GM19328 (cell line): ENCODE measurements at regions not wholly inside any gene's neighbourhood (a gene's known extent, or its start where the extent isn't known, plus 50 kb on each side); places are given as distances from the start of the nearest gene placed in this dataset.
"Not testable (repeated sequence)": the region's sequence is repeated elsewhere in the genome, so short reads cannot be mapped to it uniquely, and the experiment has no call there.

Source experiments
- ATAC-seq: cut with Tn5 transposase; IDR thresholded peaks from one replicate; pipeline ENCODE4 v1.9.1; 2021; ENCODE audit warnings: mild to moderate bottlenecking, moderate library complexity; ENCODE audit not compliant: unreplicated experiment

DNA sequence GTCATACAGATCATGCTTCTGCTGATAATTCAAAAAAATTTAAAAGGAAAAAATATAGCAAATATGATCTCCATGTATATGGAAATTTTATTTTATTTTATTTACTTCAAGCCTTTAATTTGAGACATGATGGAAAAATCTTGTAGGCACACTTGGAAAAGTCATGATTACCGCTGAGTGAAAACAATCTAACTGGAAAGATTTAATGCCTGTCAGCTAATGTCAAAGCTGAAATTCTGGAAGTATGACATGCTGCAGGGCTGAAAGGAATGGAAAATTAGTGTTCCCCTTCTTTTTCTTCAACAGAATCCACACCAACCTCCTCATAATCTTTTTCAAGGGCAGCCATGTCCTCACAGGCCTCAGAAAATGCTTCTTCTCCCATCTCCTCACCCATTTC is 58.2 kb downstream of the RPRM start:
- ATAC-seq: no peak

DNA sequence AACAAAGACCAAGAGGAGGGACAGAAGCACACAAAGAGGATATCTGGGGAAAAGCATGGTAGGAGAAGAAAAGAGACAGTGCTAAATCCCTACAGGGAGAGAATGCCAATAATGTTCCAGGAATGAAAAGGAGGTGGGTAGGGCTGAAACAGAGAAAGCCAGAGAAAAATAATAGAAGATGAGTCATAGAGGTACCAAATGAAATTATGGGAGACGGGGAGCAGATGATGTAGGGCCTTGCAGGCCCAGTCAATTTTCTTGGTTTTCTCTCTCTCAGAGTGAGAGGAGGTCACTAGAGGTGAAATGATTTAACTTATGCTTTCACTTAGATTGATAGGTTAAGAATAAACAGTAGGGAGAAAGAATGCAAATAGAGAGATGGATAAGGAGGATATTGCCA is 61.5 kb downstream of the RPRM start:
- no peak for ATAC-seq

DNA sequence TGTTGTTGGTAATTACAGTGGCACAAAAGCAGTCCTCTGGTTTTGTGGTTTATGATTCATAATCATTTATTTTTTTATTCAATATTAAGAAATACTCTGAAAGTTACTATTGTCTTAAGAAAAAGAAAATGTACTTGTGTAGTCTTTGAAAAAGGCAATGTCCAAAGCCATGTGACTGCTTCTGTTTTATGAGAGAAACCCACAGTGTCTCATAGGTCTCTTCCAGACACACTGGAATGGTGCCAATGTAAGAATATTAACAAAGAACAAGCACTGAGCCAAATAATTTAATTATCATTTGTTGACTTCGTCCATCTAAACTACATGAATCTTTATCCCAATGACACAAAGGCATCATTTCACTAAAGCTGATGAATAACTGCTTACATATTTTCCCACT is 62.5 kb downstream of the RPRM start:
- ATAC-seq: no peak

DNA sequence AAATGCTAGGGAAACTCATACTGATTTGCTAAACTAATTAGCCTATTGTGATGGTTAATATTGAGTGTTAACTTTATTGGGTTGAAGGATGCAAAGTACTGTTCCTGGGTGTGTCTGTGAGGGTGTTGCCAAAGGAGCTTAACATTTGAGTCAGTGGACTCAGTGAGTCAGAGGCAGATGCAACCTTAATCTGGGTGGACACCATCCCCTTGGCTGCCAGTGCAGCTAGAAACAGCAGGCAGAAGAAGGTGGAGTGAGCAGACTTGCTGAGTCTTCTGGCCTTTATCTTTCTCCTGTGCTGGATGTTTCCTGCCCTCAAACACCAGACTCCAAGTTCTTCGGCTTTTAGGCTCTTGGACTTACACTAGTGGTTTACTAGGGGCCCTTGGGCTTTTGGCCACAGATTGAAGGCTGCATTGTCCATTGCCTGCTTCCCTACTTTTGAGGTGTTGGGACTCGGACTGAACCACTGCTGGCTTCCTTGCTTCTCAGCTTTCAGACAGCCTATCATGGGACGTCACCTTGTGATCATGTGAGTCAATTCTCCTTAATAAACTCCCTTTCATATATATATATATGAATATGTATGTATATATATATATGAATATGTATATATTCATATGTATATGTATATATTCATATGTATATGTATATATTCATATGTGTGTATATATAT is 69.7 kb downstream of the RPRM start:
- ATAC-seq: no peak

DNA sequence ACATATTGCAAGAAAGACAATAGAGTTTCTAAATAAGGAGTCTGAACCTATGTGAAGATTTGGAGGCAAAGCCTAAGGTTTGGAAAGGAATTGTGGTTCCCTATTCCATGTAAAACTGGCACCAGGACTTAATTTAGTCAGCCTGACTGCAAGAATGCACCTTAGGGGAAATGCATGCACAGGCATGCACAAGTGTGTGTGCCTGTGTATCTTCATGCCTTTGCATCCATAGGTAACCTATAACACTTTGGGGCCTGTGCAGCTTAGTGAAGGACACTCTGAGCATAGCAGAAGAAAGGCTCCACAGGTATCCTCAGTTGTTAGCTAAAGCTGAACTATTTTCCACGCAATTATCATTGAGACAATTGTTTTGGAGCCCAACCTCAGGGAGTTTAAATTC is 73.4 kb downstream of the RPRM start:
- no peak for ATAC-seq

DNA sequence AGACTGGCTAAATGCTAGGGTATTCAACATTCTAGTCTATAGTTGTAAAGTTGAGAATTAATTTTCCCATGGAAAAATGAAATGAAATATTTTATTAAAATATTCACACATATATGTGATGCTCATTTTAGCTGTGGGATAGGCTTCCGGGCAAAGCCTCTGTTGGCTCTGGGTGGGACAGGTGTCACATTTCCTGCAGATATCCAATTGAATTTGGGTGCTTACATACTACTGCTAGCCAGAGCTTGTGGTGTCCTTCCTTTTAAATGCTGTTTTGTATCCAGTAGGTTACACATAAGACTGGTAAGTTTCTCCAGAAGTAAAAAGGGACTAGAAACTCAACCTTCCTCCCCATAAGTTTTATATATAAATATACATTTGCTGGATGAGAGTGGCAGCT is 73.8 kb downstream of the RPRM start:
- ATAC-seq: no peak

DNA sequence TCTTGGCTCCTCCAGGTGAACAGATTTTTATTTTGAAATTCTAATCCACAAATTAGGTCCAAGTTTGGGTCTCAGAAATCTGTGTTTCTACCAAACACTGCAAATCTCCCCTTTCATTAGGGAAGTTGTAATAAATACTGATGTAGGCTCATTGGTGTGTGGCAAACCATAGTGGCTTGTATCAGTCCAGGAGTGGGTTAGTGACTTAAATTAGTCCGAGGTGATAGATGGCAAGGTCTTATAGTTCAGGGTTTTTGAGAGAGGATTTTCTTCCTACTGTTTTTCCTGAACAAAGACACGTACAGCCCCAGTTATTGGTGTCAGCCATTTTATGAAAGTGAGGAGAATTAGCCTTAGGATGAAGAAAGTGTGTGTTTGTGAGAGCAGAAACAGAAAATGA is 74.6 kb downstream of the RPRM start:
- no peak for ATAC-seq

DNA sequence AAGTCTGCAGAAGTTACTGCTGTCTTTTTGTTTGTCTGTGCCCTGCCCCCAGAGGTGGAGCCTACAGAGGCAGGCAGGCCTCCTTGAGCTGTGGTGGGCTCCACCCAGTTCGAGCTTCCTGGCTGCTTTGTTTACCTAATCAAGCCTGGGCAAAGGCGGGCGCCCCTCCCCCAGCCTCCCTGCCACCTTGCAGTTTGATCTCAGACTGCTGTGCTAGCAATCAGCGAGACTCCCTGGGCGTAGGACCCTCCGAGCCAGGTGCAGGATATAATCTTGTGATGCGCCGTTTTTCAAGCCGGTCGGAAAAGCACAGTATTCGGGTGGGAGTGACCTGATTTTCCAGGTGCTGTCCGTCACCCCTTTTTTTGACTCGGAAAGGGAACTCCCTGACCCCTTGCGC is 75.2 kb downstream of the RPRM start:
- not testable (repeated sequence) for ATAC-seq

DNA sequence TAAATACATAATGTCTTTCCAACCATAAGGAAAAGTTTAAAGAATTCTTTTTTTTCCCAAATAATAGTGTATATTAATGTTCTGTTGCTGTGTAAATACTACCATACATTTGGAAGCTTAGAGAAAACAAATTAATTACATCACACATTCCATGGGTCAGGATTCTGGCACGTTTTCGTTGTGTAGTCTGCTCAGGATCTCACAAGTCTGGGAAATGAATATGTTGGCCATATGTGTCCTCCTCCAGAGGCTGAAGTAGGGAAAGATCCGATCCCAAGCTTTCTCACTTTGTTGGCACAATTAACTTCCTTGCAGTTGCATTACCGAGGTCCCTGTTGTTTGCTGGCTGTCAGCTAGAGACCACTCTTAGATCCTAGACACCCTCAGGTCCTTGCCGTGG is 83.9 kb downstream of the RPRM start:
- no peak for ATAC-seq

DNA sequence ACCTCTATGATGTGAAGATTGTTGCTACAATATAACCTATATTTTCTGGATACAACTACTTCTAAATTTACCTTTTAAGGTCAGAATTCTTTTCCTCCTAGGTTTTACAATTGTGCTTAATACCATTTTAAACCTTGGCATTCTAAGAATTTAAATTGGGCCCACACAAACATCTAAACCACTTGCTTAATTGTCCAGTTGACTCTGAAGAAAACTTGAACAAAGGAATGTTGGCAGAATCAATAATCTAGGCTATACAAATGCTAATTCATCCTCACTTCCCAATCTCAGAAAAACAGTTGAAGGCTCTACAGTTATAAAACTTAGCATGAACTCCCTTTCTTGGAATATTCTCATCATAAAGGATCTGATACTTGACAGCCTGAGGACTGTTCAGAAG is 84.3 kb downstream of the RPRM start:
- ATAC-seq: no peak

DNA sequence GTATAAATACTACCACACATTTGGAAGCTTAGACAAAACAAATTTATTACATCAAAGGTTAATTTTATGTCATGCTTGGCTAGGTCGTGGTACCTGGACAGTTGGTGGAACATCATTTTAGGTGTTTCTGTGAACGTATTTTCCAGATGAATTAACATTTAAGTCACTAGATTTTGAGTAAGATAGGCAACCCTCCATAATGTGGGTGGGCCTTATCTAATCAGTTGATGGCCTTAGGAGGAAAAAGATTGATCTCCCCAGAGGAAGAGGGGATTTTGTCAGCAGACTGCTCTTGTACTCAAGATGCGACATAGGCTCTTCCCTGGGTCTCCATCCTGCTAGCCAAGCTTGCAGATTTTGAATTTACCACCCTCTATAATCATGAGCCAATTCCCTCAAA is 85.0 kb downstream of the RPRM start:
- no peak for ATAC-seq

DNA sequence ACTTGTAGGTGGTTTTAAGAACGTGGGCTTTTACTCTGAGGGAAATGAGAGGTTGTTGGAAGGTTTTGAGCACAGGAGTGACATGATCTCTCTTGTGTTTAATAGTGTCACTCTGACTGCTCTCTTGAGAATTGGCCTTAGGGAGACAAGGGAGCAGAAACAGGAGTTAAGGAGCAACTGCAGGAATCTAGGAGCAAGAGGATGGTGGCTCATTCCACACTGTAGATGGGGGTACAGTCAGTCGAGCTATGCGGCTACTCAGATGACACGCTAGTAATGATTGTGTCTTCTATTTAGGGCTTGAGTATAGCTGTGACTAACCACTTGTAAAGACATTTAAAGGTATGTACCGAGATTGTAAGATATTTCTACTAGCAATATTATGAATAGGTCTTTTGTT is 87.4 kb downstream of the RPRM start:
- no peak for ATAC-seq

DNA sequence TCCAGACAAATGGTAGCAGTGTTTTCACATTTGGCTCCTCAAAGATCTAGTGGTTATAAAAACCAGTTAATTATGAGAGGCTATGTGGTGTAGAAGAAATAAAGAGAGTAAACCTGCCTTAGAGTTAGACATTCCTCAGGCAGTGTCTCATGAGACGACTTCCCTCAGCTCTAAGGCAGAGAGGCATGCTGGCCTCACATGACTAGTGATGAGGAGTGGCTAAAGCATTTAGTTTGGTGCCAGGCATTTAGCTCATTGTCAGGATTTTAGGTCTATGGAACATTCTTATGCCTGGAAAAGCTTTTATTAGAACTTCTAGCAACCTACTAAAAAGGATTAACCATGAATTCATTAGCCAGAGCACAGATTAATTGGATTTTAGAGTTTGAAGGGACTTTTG is 90.3 kb downstream of the RPRM start:
- ATAC-seq: no peak

DNA sequence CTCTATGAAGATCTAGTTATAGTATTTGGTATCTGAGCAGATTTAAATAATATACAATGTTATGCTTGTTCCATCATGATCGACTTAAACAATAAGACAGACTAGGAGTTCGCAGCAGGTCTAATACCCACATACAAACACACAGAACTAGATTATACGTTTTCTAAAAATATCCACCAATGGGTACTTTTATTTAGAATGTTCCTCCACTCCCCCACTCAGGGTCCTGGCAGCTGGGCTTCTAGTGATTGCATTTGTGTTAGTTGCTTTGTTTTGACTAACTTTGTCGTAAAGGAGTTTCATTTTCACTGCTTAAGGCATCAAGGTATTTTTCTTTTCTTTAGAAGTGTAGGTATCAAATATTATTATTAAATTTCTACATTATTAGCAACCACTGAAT is 91.4 kb downstream of the RPRM start:
- no peak for ATAC-seq

DNA sequence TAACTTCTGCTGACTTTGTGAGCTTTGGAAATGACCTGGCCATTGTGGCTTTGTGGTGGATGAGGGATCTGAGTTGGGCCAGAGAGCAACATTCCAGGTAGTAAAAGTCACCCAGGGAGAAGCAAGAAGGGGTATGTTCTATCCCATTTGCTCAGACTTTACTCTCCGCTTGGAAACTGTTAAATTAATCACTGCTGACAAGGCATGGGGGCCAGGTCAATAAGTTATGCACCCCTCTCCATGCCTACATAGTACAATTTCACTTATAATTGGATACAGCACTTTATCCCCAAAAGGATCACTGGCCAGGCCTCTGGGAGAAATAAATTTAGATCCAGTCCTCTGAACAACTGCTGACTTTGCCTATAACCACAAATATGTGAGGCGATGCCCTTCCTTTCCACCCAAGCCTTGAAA is 92.1 kb downstream of the RPRM start:
- ATAC-seq: no peak

DNA sequence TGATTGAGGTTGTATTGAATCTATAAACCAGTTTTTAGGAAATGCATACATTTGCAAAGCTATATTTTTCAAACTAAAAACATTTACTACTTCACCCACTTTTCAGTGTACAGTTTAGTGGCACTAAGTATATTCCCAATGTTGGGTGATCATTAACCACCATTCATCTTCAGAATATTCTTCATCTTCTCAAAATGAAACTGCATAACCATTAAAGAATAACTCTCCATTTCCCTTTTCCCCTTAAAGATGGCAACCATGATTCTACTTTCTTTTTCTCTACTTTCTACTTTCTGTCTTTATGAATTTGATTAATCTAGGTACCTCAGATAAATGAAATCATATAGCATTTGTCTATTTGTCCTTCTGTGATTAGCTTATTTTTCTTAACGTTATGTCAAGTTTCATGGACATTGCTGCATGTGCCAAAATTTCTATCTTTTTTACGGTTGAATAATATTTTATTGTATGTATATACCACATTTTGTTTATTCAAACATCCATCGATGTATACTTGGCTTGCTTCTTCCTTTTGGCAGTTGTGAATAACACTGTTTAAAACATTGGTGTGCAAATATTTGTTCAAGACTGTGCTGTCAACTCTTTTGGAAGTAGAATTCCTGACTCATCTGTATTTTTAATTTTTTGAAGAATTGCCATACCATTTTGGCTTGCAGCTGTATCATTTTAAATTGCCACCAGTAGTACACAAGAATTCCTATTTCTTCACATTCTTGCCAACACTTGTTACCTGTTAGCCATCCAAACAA is 104.9 kb downstream of the RPRM start:
- ATAC-seq: no peak

DNA sequence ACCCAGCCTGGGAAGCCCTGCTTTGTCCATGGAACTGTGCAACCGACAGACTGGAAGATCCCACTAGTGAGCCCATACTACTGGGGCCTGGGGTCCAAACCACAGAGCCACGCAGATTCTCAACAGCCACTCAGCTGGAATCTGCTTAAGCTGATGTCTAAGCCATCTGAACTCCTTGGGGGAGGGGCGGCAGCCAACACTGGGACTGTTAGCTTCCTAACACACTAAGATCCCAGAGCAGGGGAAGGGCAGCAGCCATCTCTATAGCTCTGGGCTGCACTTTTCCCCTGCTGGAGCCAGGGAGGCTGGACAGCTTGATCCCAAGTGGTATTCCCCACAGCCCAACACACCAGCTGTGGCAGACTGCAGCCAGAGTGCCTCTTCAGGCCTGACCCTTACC is 118.3 kb downstream of the RPRM start:
- no peak for ATAC-seq

DNA sequence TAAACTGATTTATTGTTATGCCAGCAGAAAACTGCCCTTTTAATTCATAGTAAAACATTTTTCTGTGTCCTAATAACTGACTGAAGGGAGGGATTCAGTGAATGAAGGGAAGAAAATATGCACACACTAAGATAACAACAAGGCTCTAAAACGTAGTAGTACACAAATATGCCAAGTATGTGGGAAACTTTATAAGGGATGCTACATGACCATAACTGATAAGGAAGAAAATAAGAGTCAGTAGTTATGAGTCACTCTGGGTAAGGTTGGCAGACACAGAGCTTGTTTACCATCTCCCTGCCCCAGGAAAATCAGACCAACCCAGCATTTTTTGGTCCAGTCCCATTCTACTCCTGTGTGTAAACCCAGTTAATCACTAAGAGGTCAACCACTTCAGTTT is 124.2 kb downstream of the RPRM start:
- no peak for ATAC-seq

DNA sequence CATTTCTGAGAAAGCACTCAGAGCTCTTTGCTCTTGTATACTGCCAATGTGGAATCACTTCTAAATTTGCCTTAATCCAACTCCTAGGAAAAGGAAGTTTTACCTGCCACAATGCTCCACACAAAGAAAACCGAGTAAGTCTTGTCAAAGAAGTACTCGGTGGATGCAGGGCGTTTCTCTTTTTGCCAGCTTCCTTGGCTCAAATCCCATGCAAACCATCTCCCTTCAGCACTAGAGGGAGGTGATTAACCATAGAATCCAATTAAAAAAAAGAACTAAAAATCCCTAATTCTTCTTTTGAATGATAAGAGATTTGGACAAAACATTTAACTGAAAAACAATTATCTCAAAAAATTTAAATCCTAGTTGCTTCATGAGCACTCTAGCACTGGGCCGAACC is 129.0 kb downstream of the RPRM start:
- no peak for ATAC-seq

DNA sequence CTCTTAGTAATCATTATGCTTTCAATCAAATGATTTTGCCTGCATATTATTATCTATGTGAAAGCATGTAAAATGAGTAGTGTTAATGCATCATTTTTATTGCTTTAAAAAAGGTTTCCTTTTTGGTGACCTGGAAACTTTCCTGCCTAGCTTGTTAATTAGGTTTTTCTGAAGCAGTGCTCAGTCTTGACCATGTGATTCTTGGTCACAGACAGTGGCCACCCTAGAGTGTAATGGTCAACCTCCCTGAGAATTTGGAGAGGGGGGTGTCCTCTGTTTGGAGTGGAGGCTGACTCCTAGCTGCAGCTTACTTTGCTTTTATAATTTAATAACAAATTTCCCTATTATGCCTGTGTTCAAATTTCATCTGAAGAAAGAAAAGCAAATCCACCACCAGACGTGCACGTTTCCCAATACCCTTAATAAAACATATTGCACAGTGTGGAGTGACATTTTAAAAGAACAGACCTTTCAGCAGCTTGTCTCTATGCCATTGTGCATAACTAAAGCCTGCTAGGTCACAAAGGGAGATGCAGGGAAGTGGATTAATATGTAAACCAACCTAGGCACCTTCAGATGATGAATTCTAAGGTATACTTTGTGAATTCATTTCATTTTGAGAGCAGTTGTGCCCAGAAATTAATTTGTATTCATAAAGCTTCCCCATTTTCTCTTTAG is 130.6 kb downstream of the RPRM start:
- ATAC-seq: no peak

DNA sequence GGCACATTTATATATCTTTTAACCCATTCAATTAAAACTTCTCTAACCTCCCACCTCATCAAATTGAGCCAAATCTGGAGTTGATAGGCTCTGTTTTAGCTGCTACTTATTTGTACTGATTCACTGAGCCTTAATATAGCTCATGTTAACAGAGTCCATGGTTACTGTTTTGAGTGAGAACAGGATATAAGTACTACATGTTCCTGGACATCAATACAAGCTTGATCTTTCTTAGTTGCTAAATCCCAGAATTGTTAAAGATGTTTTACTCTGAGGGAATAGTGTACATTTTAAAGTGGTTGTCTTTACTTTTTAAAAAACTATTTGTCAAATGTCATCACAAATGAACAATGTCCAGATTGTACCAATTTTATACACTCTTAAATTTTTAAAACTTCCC is 157.7 kb downstream of the RPRM start:
- ATAC-seq: no peak

DNA sequence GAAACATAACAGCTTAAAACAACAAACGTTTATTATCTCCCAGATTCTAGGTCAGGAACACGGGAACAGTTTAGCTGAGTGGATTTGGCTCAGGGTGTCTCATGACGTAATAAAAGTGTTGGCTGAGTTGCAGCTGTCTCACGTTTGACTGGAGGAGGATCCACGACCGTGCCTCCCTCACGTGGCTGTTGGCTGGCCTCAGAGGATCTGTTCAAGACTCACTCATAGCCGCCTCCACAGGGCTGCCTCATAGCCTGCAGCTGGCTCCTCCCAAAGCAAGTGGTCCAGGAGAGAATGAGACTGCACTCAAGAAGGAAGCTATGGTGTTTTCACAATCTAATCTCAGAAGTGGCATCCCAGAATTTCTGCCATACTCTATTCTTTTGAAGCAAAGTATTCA is 167.1 kb downstream of the RPRM start:
- ATAC-seq: no peak
